ENCODE measurements at regions not wholly inside any gene's neighbourhood (a gene's known extent, or its start where the extent isn't known, plus 50 kb on each side); places are given as distances from the start of the nearest gene placed in this dataset.

GRCh38 chr10:78634835-78635234 lies 433.9 kb upstream of the ZMIZ1 start:
- Histone ChIP-seq H3K4me2 (ENCODE audit: extremely low read depth, insufficient read depth, low read length) (no peak overlapping the region), H2AFZ (ENCODE audit: low read length) (no peak overlapping the region), H3K4me1 (ENCODE audit: control insufficient read depth, extremely low read depth, insufficient read depth, low read length) (peaks cover 3% of the 10 kb centered on the region), H3K9ac (ENCODE audit: insufficient read depth, low read length) (no peak overlapping the region), H3K4me3 (replicated peaks in 1 of 4; ENCODE audit: control extremely low read depth in 1 of 4, insufficient read depth in 1 of 4, low read depth in 3 of 4, low read length in 4 of 4) (no peak overlapping the region), H3K79me2 (ENCODE audit: control insufficient read depth, insufficient read depth, low read length) (no peaks in the 10 kb centered on the region), H3K27me3 (ENCODE audit: control insufficient read depth, insufficient read depth, low read length) (peaks cover 4% of the 10 kb centered on the region), H4K20me1 (ENCODE audit: control insufficient read depth, extremely low read depth, insufficient read depth, low read length) (no peaks in the 10 kb centered on the region), H3K9me3 (ENCODE audit: control insufficient read depth, insufficient read depth, low read depth, low read length) (no peaks in the 10 kb centered on the region), H3K36me3 (ENCODE audit: control insufficient read depth, insufficient read depth, low read length) (no peaks in the 10 kb centered on the region), H3K27ac (ENCODE audit: insufficient read depth, low read length) (no peak overlapping the region)
- DNase-seq (ENCODE audit: low read depth in 2 of 2), result peak; percentile 11 to 88
- TF ChIP-seq CTCF (conservative IDR thresholded peaks at IDR 0.05 in 1 of 2, IDR thresholded peaks at IDR 0.05 in 1 of 2; ENCODE audit: low read depth in 1 of 2, low read length in 2 of 2), result no peak
- TF ChIP-seq EZH2 (IDR thresholded peaks at IDR 0.05; ENCODE audit: low read length, missing control alignments), result no peak

GRCh38 chr10:78639629-78640028 lies 429.1 kb upstream of the ZMIZ1 start:
- no peak overlapping the region for H3K27ac ChIP-seq (ENCODE audit: insufficient read depth, low read length)
- H3K36me3 ChIP-seq (ENCODE audit: control insufficient read depth, insufficient read depth, low read length), result no peaks in the 10 kb centered on the region
- H3K4me1 ChIP-seq (ENCODE audit: control insufficient read depth, extremely low read depth, insufficient read depth, low read length), result no peaks in the 10 kb centered on the region
- no peaks in the 10 kb centered on the region for H3K79me2 ChIP-seq (ENCODE audit: control insufficient read depth, insufficient read depth, low read length)
- no peak overlapping the region for H3K4me3 ChIP-seq (replicated peaks in 1 of 4; ENCODE audit: control extremely low read depth in 1 of 4, insufficient read depth in 1 of 4, low read depth in 3 of 4, low read length in 4 of 4)
- H3K9me3 ChIP-seq (ENCODE audit: control insufficient read depth, insufficient read depth, low read depth, low read length), result no peaks in the 10 kb centered on the region
- no peak for DNase-seq (ENCODE audit: low read depth in 2 of 2)
- H3K9ac ChIP-seq (ENCODE audit: insufficient read depth, low read length), result no peak overlapping the region
- no peak overlapping the region for H2AFZ ChIP-seq (ENCODE audit: low read length)
- H4K20me1 ChIP-seq (ENCODE audit: control insufficient read depth, extremely low read depth, insufficient read depth, low read length), result no peaks in the 10 kb centered on the region
- peaks cover 6% of the 10 kb centered on the region for H3K27me3 ChIP-seq (ENCODE audit: control insufficient read depth, insufficient read depth, low read length)
- H3K4me2 ChIP-seq (ENCODE audit: extremely low read depth, insufficient read depth, low read length), result no peak overlapping the region
- TF ChIP-seq CTCF (conservative IDR thresholded peaks at IDR 0.05 in 1 of 2, IDR thresholded peaks at IDR 0.05 in 1 of 2; ENCODE audit: low read depth in 1 of 2, low read length in 2 of 2) (no peak), EZH2 (IDR thresholded peaks at IDR 0.05; ENCODE audit: low read length, missing control alignments) (no peak)

GRCh38 chr10:78640796-78641636 lies 427.8 kb upstream of the ZMIZ1 start:
- Histone ChIP-seq H2AFZ (ENCODE audit: low read length) (no peak overlapping the region), H3K36me3 (ENCODE audit: control insufficient read depth, insufficient read depth, low read length) (no peaks in the 10 kb centered on the region), H3K27me3 (ENCODE audit: control insufficient read depth, insufficient read depth, low read length) (peaks cover 6% of the 10 kb centered on the region), H4K20me1 (ENCODE audit: control insufficient read depth, extremely low read depth, insufficient read depth, low read length) (no peaks in the 10 kb centered on the region), H3K9me3 (ENCODE audit: control insufficient read depth, insufficient read depth, low read depth, low read length) (no peaks in the 10 kb centered on the region), H3K27ac (ENCODE audit: insufficient read depth, low read length) (no peak overlapping the region), H3K79me2 (ENCODE audit: control insufficient read depth, insufficient read depth, low read length) (no peaks in the 10 kb centered on the region), H3K4me3 (replicated peaks in 1 of 4; ENCODE audit: control extremely low read depth in 1 of 4, insufficient read depth in 1 of 4, low read depth in 3 of 4, low read length in 4 of 4) (no peak overlapping the region), H3K9ac (ENCODE audit: insufficient read depth, low read length) (no peak overlapping the region), H3K4me2 (ENCODE audit: extremely low read depth, insufficient read depth, low read length) (no peak overlapping the region), H3K4me1 (ENCODE audit: control insufficient read depth, extremely low read depth, insufficient read depth, low read length) (no peaks in the 10 kb centered on the region)
- peak in 1 of 2 donors; percentile 65 for DNase-seq (ENCODE audit: low read depth in 2 of 2)
- TF ChIP-seq CTCF (conservative IDR thresholded peaks at IDR 0.05 in 1 of 2, IDR thresholded peaks at IDR 0.05 in 1 of 2; ENCODE audit: low read depth in 1 of 2, low read length in 2 of 2) (no peak), EZH2 (IDR thresholded peaks at IDR 0.05; ENCODE audit: low read length, missing control alignments) (no peak)
